ENCODE measurements at regions not wholly inside any gene's neighbourhood (a gene's known extent, or its start where the extent isn't known, plus 50 kb on each side); places are given as distances from the start of the nearest gene placed in this dataset.
"Not testable (repeated sequence)": the region's sequence is repeated elsewhere in the genome, so short reads cannot be mapped to it uniquely, and the experiment has no call there.

- not testable (repeated sequence) for H3K27ac Mint-ChIP-seq, DNase-seq, H3K9me3 Mint-ChIP-seq, H3K4me3 Mint-ChIP-seq, H3K27me3 Mint-ChIP-seq
- Mint-ChIP-seq H3K36me3 (peaks cover 16% of the 10 kb centered on the region), H3K4me1 (peaks cover 24% of the 10 kb centered on the region)
Observed at GRCh38 chr1:149841597-149842238, 57.6 kb upstream of the BOLA1 start.

- H3K4me1 Mint-ChIP-seq: peaks cover 32% of the 10 kb centered on the region
- not testable (repeated sequence) for DNase-seq, H3K4me3 Mint-ChIP-seq, H3K9me3 Mint-ChIP-seq, H3K27ac Mint-ChIP-seq, H3K27me3 Mint-ChIP-seq
- H3K36me3 Mint-ChIP-seq: peaks cover 24% of the 10 kb centered on the region
Observed at GRCh38 chr1:149842458-149843064, 56.8 kb upstream of the BOLA1 start.

- H3K9me3 Mint-ChIP-seq: no peaks in the 10 kb centered on the region
Observed at GRCh38 chr1:149843431-149844041, 55.8 kb upstream of the BOLA1 start.

GRCh38 chr1:149844101-149844500 lies 55.3 kb upstream of the BOLA1 start:
- peaks cover 31% of the 10 kb centered on the region for H3K36me3 Mint-ChIP-seq
- peak overlapping the region; percentile 95 for H3K27ac Mint-ChIP-seq
- H3K27me3 Mint-ChIP-seq: no peaks in the 10 kb centered on the region
- DNase-seq: no peak
- no peaks in the 10 kb centered on the region for H3K9me3 Mint-ChIP-seq
- peaks cover 44% of the 10 kb centered on the region for H3K4me1 Mint-ChIP-seq
- peak overlapping the region; percentile 88 for H3K4me3 Mint-ChIP-seq

More at GRCh38 chr1:149843431-149844041, 55.8 kb upstream of the BOLA1 start:
- Mint-ChIP-seq H3K36me3 (peaks cover 27% of the 10 kb centered on the region), H3K27ac (peak overlapping the region; percentile 95), H3K27me3 (no peaks in the 10 kb centered on the region), H3K4me1 (peaks cover 38% of the 10 kb centered on the region), H3K4me3 (peak overlapping the region; percentile 88)
- DNase-seq: no peak

GRCh38 chr1:149844650-149845255 lies 54.6 kb upstream of the BOLA1 start:
- H3K9me3 Mint-ChIP-seq: no peaks in the 10 kb centered on the region

DNA sequence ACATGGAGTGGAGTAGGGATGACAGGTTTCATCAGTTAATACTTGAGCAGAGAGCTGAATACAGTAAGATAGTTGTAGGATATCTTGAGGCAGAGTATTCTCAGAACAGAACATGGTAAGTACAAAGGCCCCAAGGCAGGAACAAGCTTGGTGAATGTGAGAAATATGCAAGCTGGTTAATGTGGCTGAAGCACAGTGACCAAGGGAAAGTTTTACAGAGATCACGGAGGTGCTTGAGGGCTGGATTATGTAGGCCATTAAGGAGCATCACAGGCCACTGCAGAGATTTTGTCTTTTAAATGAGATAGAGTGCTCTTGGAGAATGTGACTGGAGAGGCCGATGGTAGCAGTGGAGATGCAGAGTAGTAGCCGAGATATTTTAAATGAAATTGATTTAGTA lies 54.0 kb upstream of the BOLA1 start:
- Mint-ChIP-seq H3K36me3 (peaks cover 35% of the 10 kb centered on the region), H3K27ac (peak overlapping the region; percentile 89), H3K27me3 (no peaks in the 10 kb centered on the region), H3K4me3 (peak overlapping the region; percentile 66), H3K9me3 (no peaks in the 10 kb centered on the region), H3K4me1 (peaks cover 52% of the 10 kb centered on the region)
- DNase-seq: no peak

More at GRCh38 chr1:149844650-149845255, 54.6 kb upstream of the BOLA1 start:
- no peak for DNase-seq
- peaks cover 32% of the 10 kb centered on the region for H3K36me3 Mint-ChIP-seq
- H3K4me1 Mint-ChIP-seq: peaks cover 50% of the 10 kb centered on the region
- H3K27ac Mint-ChIP-seq: peak overlapping the region; percentile 89
- H3K4me3 Mint-ChIP-seq: peak overlapping the region; percentile 66
- H3K27me3 Mint-ChIP-seq: no peaks in the 10 kb centered on the region

- Mint-ChIP-seq H3K36me3 (peaks cover 35% of the 10 kb centered on the region), H3K27ac (peak overlapping the region; percentile 89), H3K4me1 (peaks cover 52% of the 10 kb centered on the region), H3K9me3 (no peaks in the 10 kb centered on the region), H3K27me3 (no peaks in the 10 kb centered on the region), H3K4me3 (peak overlapping the region; percentile 66)
- DNase-seq: no peak
Observed at GRCh38 chr1:149846042-149846441, 53.3 kb upstream of the BOLA1 start.

GRCh38 chr1:149846593-149847466 lies 52.5 kb upstream of the BOLA1 start:
- no peak overlapping the region for H3K4me3 Mint-ChIP-seq
- no peaks in the 10 kb centered on the region for H3K27me3 Mint-ChIP-seq
- DNase-seq: no peak
- H3K4me1 Mint-ChIP-seq: peaks cover 52% of the 10 kb centered on the region
- peak overlapping the region; percentile 86 for H3K27ac Mint-ChIP-seq
- peaks cover 35% of the 10 kb centered on the region for H3K36me3 Mint-ChIP-seq
- no peaks in the 10 kb centered on the region for H3K9me3 Mint-ChIP-seq

DNA sequence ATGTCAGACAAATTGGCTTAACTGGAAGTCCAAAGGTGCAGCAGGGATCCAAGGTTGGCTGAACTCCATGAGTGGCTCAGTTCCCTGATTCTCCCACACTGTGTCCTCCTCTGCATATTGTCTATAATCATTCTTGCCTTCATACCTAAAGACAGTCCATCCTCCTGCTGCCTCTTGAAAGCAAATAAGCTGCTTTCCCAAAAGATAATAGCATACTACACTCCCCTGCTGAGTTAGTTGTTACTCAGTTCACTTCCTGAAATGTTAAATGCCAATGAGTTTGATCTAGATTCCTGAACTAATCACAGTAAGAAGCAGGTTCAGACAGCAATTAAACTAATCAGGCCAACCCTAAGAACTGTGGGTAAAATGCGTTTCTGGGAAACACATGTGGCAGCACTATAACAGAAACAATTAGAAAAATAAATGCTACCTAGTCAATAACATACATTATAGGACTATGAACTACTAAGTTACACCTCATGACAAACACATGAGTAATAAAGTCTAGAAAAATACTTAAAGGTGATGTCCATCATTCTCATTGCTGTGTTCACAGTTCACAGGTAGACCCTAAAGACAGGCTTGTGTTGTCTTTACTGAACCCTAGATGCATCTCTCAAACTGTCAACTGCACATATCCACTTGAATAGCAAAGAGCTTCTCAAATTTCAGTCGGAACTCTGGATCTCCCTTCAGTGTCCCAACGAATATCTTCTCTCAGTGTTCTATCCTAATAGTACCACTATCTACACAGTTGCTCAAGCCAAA lies 50.8 kb upstream of the BOLA1 start:
- Mint-ChIP-seq H3K27me3 (no peaks in the 10 kb centered on the region), H3K36me3 (peaks cover 34% of the 10 kb centered on the region), H3K4me1 (peaks cover 52% of the 10 kb centered on the region), H3K9me3 (no peaks in the 10 kb centered on the region), H3K4me3 (peak overlapping the region; percentile 93), H3K27ac (peak overlapping the region; percentile 96)
- DNase-seq: no peak

DNA sequence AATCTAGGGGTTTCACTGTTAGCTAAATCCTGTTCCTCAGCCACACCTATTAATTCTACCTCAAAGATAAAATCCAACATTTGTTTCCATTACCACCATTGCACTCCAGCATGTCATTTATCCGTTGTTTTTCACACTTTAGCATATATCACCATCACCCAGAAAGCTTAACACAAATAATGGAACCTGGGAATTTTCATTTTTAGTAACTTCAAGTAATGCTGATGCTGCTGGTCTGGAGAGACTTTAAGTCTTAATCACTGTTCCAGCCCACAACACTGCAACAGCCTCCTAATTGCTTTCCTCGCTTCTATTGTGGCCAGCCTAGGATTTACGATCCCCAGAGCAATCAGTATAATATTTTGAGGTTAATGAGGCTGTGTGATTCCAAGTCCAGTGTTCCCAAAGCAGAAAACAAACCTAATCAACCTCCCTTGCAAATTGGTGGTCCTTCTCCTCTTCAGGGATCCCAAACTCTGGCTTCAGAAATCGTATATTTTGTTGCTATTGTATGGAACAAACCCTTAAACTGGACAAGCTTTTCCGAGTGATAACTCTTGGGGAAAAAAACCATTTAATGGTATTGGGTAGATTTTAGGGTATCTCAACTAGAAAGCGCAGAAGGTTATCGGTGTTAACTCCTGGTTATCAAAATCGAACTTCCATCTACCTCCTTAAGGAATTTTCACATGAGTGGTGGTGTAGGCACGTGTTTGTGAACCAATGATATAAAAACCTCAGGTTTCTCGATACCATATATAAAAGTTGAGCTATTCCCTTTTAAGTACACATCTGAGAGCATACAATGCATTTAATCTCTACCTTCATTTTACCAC lies 50.0 kb upstream of the BOLA1 start:
- DNase-seq: no peak
- H3K9me3 Mint-ChIP-seq: no peaks in the 10 kb centered on the region
- H3K4me3 Mint-ChIP-seq: peak overlapping the region; percentile 93
- peaks cover 30% of the 10 kb centered on the region for H3K36me3 Mint-ChIP-seq
- H3K27ac Mint-ChIP-seq: peak overlapping the region; percentile 96
- peaks cover 48% of the 10 kb centered on the region for H3K4me1 Mint-ChIP-seq
- H3K27me3 Mint-ChIP-seq: no peaks in the 10 kb centered on the region
